22Rv1 (cell line): ENCODE measurements at regions not wholly inside any gene's neighbourhood (a gene's known extent, or its start where the extent isn't known, plus 50 kb on each side); places are given as distances from the start of the nearest gene placed in this dataset.

Experiments
- CTCF ChIP-seq: fragments of 450-650 bp; IDR thresholded peaks from 2 replicates; pipeline ENCODE4 v1.5.1; 2017; ENCODE audit warnings: mild to moderate bottlenecking
- ZFX ChIP-seq: fragments of 450-650 bp; IDR thresholded peaks from 2 replicates; pipeline ENCODE4 v1.6.1; 2017; ENCODE audit warnings: antibody characterized with exemption, borderline replicate concordance

GRCh38 chr9:99576002-99576401, 245.7 kb upstream of the NR4A3 start:
- TF ChIP-seq CTCF = no peak
- no peak for TF ChIP-seq ZFX
